Endodermal cell (in vitro differentiated cells): ENCODE measurements at regions not wholly inside any gene's neighbourhood (a gene's known extent, or its start where the extent isn't known, plus 50 kb on each side); places are given as distances from the start of the nearest gene placed in this dataset.
A peak's percentile ranks its signal among the peaks of the same experiment; 100 is the strongest.

Source experiments
- DNase-seq: peaks from one replicate; pipeline ENCODE4 v3.0.0-alpha.2; 2017
- H3K27ac ChIP-seq: 2 replicates; pipeline ENCODE4 v1.5.1; 2013; ENCODE audit warnings: mild to moderate bottlenecking, low read depth, low read length, moderate library complexity
- H3K27me3 ChIP-seq: 2 replicates; pipeline ENCODE4 v1.6.1; 2013; ENCODE audit warnings: mild to moderate bottlenecking, low read length, moderate library complexity; ENCODE audit not compliant: insufficient read depth, control insufficient read depth, poor library complexity, severe bottlenecking
- H3K36me3 ChIP-seq: 2 replicates; pipeline ENCODE4 v1.7.0; 2013; ENCODE audit warnings: mild to moderate bottlenecking, low read length, moderate library complexity; ENCODE audit not compliant: control insufficient read depth, insufficient read depth
- H3K4me1 ChIP-seq: one replicate; pipeline ENCODE4 v1.7.0; 2013; ENCODE audit warnings: low read length; ENCODE audit not compliant: control insufficient read depth, insufficient read depth
- H3K4me3 ChIP-seq: 2 replicates; pipeline ENCODE4 v1.5.1; 2013; ENCODE audit warnings: mild to moderate bottlenecking, low read length, moderate library complexity
- H3K9ac ChIP-seq: 2 replicates; pipeline ENCODE4 v1.6.1; 2013; ENCODE audit warnings: mild to moderate bottlenecking, low read length, moderate library complexity; ENCODE audit not compliant: poor library complexity, severe bottlenecking; ENCODE audit errors: extremely low read depth
- H3K9me3 ChIP-seq: 2 replicates; pipeline ENCODE4 v1.6.1; 2013; ENCODE audit warnings: mild to moderate bottlenecking, low read length, moderate library complexity; ENCODE audit not compliant: control insufficient read depth
- H3K27ac Mint-ChIP-seq: 2 replicates; pipeline ENCODE4 v1.8.0; 2020; ENCODE audit warnings: mixed read lengths
- H3K27me3 Mint-ChIP-seq: 2 replicates; pipeline ENCODE4 v1.8.0; 2021; ENCODE audit warnings: mild to moderate bottlenecking, mixed read lengths; ENCODE audit not compliant: insufficient read depth
- H3K36me3 Mint-ChIP-seq: 2 replicates; pipeline ENCODE4 v1.8.0; 2020; ENCODE audit warnings: low read depth, mixed read lengths
- H3K4me1 Mint-ChIP-seq: 2 replicates; pipeline ENCODE4 v1.8.0; 2020; ENCODE audit warnings: mixed read lengths
- H3K4me3 Mint-ChIP-seq: 2 replicates; pipeline ENCODE4 v1.8.0; 2020; ENCODE audit warnings: mild to moderate bottlenecking, moderate library complexity, mixed read lengths
- H3K9me3 Mint-ChIP-seq: 2 replicates; pipeline ENCODE4 v1.8.0; 2020; ENCODE audit warnings: mild to moderate bottlenecking, mixed read lengths
- WGBS, 2 experiments: methylation state at CpG; one replicate each; pipeline versions ENCODE4 v1.1.5 to v1.1.7; 2013; ENCODE audit warnings: missing lambda C conversion rate in 2 of 2, mixed read lengths in 1 of 2; ENCODE audit not compliant: insufficient coverage in 1 of 2, insufficient read length in 1 of 2; 5-methylcytosine and 5-hydroxymethylcytosine counted together
- TF ChIP-seq, protein P1 (sequence below): fragments of 200-600 bp; sonication (generic); conservative IDR thresholded peaks from 2 replicates; pipeline ENCODE4 v1.5.0; 2021; ENCODE audit warnings: antibody characterized with exemption, mild to moderate bottlenecking

DNA sequence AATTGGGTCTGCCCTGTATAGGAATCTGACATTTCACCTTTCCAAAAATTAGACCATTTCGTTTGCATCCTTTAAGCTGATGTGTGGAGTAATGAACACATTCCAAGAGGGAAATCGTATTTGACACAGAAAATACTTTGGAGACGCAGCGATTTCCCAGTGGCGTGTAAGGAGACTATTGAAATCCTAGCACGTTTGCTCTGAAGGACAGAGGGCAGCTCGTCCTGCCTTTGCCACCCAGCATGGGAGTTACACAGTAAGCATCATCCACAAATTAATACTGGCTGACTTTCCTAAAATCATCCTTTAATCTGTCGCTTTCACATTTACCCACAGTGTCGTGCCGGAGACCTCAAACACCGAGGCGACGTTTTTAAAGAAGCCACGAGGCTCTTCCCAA is 925.9 kb upstream of the EEF2KMT start:
- H3K36me3 ChIP-seq: no peaks in the 10 kb centered on the region
- no peak overlapping the region for H3K27ac ChIP-seq
- no peaks in the 10 kb centered on the region for H3K36me3 Mint-ChIP-seq
- no peaks in the 10 kb centered on the region for H3K4me1 ChIP-seq
- no peaks in the 10 kb centered on the region for H3K9me3 Mint-ChIP-seq
- H3K27me3 ChIP-seq: peaks cover 47% of the 10 kb centered on the region
- no peak overlapping the region for H3K4me3 ChIP-seq
- H3K27me3 Mint-ChIP-seq: peaks cover 58% of the 10 kb centered on the region
- H3K9ac ChIP-seq: no peak overlapping the region
- peaks cover 3% of the 10 kb centered on the region for H3K4me1 Mint-ChIP-seq
- DNase-seq: no peak
- no peaks in the 10 kb centered on the region for H3K9me3 ChIP-seq
- no peak overlapping the region for H3K4me3 Mint-ChIP-seq
- WGBS, 2 experiments: 74 to 91% methylated on average over 5 to 14 of the region's 14 CpGs
- TF ChIP-seq, protein P1, sequence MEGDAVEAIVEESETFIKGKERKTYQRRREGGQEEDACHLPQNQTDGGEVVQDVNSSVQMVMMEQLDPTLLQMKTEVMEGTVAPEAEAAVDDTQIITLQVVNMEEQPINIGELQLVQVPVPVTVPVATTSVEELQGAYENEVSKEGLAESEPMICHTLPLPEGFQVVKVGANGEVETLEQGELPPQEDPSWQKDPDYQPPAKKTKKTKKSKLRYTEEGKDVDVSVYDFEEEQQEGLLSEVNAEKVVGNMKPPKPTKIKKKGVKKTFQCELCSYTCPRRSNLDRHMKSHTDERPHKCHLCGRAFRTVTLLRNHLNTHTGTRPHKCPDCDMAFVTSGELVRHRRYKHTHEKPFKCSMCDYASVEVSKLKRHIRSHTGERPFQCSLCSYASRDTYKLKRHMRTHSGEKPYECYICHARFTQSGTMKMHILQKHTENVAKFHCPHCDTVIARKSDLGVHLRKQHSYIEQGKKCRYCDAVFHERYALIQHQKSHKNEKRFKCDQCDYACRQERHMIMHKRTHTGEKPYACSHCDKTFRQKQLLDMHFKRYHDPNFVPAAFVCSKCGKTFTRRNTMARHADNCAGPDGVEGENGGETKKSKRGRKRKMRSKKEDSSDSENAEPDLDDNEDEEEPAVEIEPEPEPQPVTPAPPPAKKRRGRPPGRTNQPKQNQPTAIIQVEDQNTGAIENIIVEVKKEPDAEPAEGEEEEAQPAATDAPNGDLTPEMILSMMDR: no peak
- no peak overlapping the region for H3K27ac Mint-ChIP-seq

DNA sequence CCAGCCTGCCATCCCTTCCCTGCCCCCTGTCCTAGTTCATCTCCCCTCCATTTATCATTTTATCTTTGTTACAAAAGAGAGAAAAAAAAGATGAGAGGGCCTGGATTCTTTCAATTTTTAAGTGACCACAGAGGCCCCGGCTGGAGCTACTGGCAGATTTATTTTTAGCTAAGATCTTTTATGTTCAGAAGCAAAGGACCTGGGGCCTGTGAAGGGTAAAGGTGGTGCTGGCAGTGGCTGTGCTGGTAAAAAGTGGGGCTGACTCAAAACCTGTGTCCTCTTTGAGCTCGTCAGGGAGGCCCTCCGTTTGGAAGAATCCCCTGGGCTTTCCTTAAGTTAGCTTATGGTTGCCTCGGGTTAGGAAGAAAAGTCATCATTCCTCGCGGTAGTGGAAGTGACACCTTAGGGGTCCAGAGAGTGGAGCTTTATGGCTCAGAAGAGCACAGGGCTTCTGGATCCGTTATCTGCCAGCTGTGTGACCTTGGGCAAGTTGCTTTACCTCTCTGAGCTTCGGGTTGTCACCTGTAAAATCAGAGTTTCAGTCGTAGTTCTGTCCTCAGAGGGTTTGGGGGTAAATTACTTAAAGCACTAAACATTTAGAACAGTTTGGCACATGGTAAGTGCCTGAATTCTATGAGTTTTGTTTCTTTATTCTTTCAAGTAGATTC is 923.8 kb upstream of the EEF2KMT start:
- Mint-ChIP-seq H3K36me3 (no peaks in the 10 kb centered on the region), H3K27me3 (peaks cover 73% of the 10 kb centered on the region), H3K4me3 (no peak overlapping the region), H3K27ac (no peak overlapping the region), H3K4me1 (peaks cover 3% of the 10 kb centered on the region), H3K9me3 (no peaks in the 10 kb centered on the region)
- no peak overlapping the region for H3K27ac ChIP-seq
- 78 to 85% methylated on average over 8 to 9 of the region's 9 CpGs for WGBS, 2 experiments
- H3K9ac ChIP-seq: no peak overlapping the region
- DNase-seq: no peak
- H3K9me3 ChIP-seq: no peaks in the 10 kb centered on the region
- no peaks in the 10 kb centered on the region for H3K4me1 ChIP-seq
- H3K4me3 ChIP-seq: no peak overlapping the region
- TF ChIP-seq, protein P1: no peak
- no peaks in the 10 kb centered on the region for H3K36me3 ChIP-seq
- H3K27me3 ChIP-seq: peaks cover 64% of the 10 kb centered on the region

DNA sequence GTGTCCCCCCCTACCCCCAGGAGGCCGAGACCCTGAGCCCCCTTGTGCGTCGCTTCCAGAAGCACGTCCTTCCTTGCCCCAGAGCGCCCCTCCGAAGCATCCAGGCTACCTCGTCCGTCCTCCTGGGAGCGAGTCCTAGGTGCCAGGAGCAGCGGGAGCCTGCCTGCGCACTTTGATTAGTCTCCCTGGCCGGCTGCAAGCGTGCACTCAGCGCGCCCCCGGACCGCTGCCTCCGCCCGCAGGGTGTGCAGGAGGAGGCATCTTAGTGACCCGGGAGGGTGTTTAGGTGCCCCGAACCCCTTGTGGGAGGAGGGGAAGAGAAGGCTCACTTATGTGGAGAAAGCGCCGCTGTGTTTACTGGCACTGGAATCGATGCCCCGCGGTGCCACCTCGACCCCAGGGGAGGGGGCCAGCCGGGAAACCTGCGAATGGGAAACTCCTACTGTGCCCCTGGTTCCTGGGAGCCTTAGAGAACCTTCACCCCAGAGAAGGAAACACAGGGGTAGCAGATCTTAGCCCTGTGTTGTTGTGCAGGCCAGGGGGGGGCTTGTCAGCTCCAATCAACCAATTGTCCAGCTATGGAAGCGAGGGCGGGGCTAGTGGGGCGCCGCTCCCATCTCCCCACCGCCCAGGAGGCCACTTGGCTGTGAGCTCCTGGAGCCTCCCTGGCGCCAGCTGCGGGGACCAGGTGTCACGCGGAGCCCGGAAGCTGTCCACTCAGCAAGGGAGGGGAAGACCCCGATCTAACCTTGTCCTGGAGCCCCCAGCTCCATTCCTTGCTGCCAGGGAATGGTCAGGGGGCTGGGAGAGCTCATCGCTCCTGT is 922.8 kb upstream of the EEF2KMT start:
- no peak overlapping the region for H3K27ac Mint-ChIP-seq
- no peaks in the 10 kb centered on the region for H3K36me3 ChIP-seq
- H3K9me3 Mint-ChIP-seq: no peaks in the 10 kb centered on the region
- peaks cover 3% of the 10 kb centered on the region for H3K4me1 Mint-ChIP-seq
- no peaks in the 10 kb centered on the region for H3K9me3 ChIP-seq
- H3K36me3 Mint-ChIP-seq: no peaks in the 10 kb centered on the region
- peak overlapping the region; percentile 60 for H3K4me3 Mint-ChIP-seq
- TF ChIP-seq, protein P1: no peak
- peak; percentile 65 for DNase-seq
- peak overlapping the region; percentile 77 for H3K4me3 ChIP-seq
- peaks cover 66% of the 10 kb centered on the region for H3K27me3 Mint-ChIP-seq
- no peak overlapping the region for H3K9ac ChIP-seq
- 28% methylated on average over 18 to 41 of the region's 41 CpGs for WGBS, 2 experiments
- H3K27ac ChIP-seq: no peak overlapping the region
- peaks cover 64% of the 10 kb centered on the region for H3K27me3 ChIP-seq
- H3K4me1 ChIP-seq: no peaks in the 10 kb centered on the region
